ENCODE measurements at regions not wholly inside any gene's neighbourhood (a gene's known extent, or its start where the extent isn't known, plus 50 kb on each side); places are given as distances from the start of the nearest gene placed in this dataset.

GRCh38 chr13:73542446-73542845 is 483.6 kb downstream of the KLF5 start:
- H3K9me3 ChIP-seq (ENCODE audit: low read length), result no peaks in the 10 kb centered on the region
- H3K36me3 ChIP-seq (ENCODE audit: insufficient read depth, low read length), result no peaks in the 10 kb centered on the region
- H3K79me2 ChIP-seq (ENCODE audit: insufficient read depth, low read length), result no peaks in the 10 kb centered on the region
- H2AFZ ChIP-seq (ENCODE audit: low read length), result no peak overlapping the region
- TF ChIP-seq CTCF (IDR thresholded peaks at IDR 0.05; ENCODE audit: low read length) (no peak), EZH2 (IDR thresholded peaks at IDR 0.05; ENCODE audit: borderline replicate concordance, low read length) (no peak)
- no peaks in the 10 kb centered on the region for H3K27me3 ChIP-seq (ENCODE audit: insufficient read depth, low read length)
- no peak overlapping the region for H3K9ac ChIP-seq (ENCODE audit: low read length)
- H3K9me2 ChIP-seq (ENCODE audit: low read depth, low read length), result no peaks in the 10 kb centered on the region
- no peak overlapping the region for H3K27ac ChIP-seq (ENCODE audit: low read depth, low read length, poor library complexity, severe bottlenecking)
- no peaks in the 10 kb centered on the region for H4K20me1 ChIP-seq (ENCODE audit: insufficient read depth, low read length)
- no peaks in the 10 kb centered on the region for H3K4me1 ChIP-seq (ENCODE audit: insufficient read depth, low read length, severe bottlenecking)
- no peak overlapping the region for H3K4me2 ChIP-seq (ENCODE audit: low read length)
- H3K4me3 ChIP-seq (ENCODE audit: low read depth, low read length, poor library complexity, severe bottlenecking), result no peak overlapping the region
- H3F3A ChIP-seq (ENCODE audit: insufficient read depth, low read length), result no peaks in the 10 kb centered on the region

GRCh38 chr13:73536865-73537264 is 478.1 kb downstream of the KLF5 start:
- no peaks in the 10 kb centered on the region for H3K27me3 ChIP-seq (ENCODE audit: insufficient read depth, low read length)
- H3K9me2 ChIP-seq (ENCODE audit: low read depth, low read length), result no peaks in the 10 kb centered on the region
- no peaks in the 10 kb centered on the region for H3K4me1 ChIP-seq (ENCODE audit: insufficient read depth, low read length, severe bottlenecking)
- H3K4me2 ChIP-seq (ENCODE audit: low read length), result no peak overlapping the region
- H3K4me3 ChIP-seq (ENCODE audit: low read depth, low read length, poor library complexity, severe bottlenecking), result no peak overlapping the region
- no peaks in the 10 kb centered on the region for H3K9me3 ChIP-seq (ENCODE audit: low read length)
- H3K79me2 ChIP-seq (ENCODE audit: insufficient read depth, low read length), result no peaks in the 10 kb centered on the region
- no peaks in the 10 kb centered on the region for H4K20me1 ChIP-seq (ENCODE audit: insufficient read depth, low read length)
- TF ChIP-seq EZH2 (IDR thresholded peaks at IDR 0.05; ENCODE audit: borderline replicate concordance, low read length) (no peak), CTCF (IDR thresholded peaks at IDR 0.05; ENCODE audit: low read length) (no peak)
- no peaks in the 10 kb centered on the region for H3F3A ChIP-seq (ENCODE audit: insufficient read depth, low read length)
- H3K9ac ChIP-seq (ENCODE audit: low read length), result no peak overlapping the region
- H2AFZ ChIP-seq (ENCODE audit: low read length), result no peak overlapping the region
- no peaks in the 10 kb centered on the region for H3K36me3 ChIP-seq (ENCODE audit: insufficient read depth, low read length)
- no peak overlapping the region for H3K27ac ChIP-seq (ENCODE audit: low read depth, low read length, poor library complexity, severe bottlenecking)

- Histone ChIP-seq H3K27me3 (ENCODE audit: insufficient read depth, low read length) (no peaks in the 10 kb centered on the region), H3K79me2 (ENCODE audit: insufficient read depth, low read length) (no peaks in the 10 kb centered on the region), H4K20me1 (ENCODE audit: insufficient read depth, low read length) (no peaks in the 10 kb centered on the region), H3F3A (ENCODE audit: insufficient read depth, low read length) (no peaks in the 10 kb centered on the region), H3K9me2 (ENCODE audit: low read depth, low read length) (no peaks in the 10 kb centered on the region), H2AFZ (ENCODE audit: low read length) (no peak overlapping the region), H3K4me2 (ENCODE audit: low read length) (no peak overlapping the region), H3K4me1 (ENCODE audit: insufficient read depth, low read length, severe bottlenecking) (no peaks in the 10 kb centered on the region), H3K9me3 (ENCODE audit: low read length) (no peaks in the 10 kb centered on the region), H3K36me3 (ENCODE audit: insufficient read depth, low read length) (no peaks in the 10 kb centered on the region), H3K4me3 (ENCODE audit: low read depth, low read length, poor library complexity, severe bottlenecking) (no peak overlapping the region), H3K27ac (ENCODE audit: low read depth, low read length, poor library complexity, severe bottlenecking) (no peak overlapping the region), H3K9ac (ENCODE audit: low read length) (no peak overlapping the region)
- TF ChIP-seq CTCF (IDR thresholded peaks at IDR 0.05; ENCODE audit: low read length), result no peak
- no peak for TF ChIP-seq EZH2 (IDR thresholded peaks at IDR 0.05; ENCODE audit: borderline replicate concordance, low read length)
Observed at GRCh38 chr13:73535341-73535740, 476.5 kb downstream of the KLF5 start.
